Stimulated activated CD4-positive, alpha-beta T cell treated with anti-CD3 and anti-CD28 coated beads, Interleukin-1b, Interleukin-23, amount 100 ng/mL, for 48 hours (primary cell): ENCODE measurements at regions not wholly inside any gene's neighbourhood (a gene's known extent, or its start where the extent isn't known, plus 50 kb on each side); places are given as distances from the start of the nearest gene placed in this dataset.
A peak's percentile ranks its signal among the peaks of the same experiment; 100 is the strongest.

ENCODE experiments used
- DNase-seq: peaks from one replicate; pipeline ENCODE4 v3.0.0-alpha.2; 2020

DNA sequence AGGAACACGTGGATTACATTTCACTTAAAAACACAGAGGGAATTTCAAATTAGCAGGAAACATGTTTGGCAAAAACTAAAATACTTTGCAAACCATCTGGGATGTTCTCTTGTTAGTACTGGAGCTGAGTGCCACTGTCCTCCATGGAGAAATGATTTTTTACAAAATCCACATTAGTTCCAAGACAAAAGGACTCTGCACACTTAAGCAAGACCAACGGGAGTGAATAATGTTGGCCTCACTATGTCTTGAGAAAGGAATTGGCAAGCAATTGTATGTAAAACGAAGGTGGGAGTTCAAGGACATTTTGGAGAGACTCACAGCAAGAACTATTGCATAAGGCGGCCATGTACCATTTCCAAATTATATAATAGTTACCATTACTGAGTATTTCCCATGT is 547.5 kb downstream of the EBF1 start:
- no peak for DNase-seq

DNA sequence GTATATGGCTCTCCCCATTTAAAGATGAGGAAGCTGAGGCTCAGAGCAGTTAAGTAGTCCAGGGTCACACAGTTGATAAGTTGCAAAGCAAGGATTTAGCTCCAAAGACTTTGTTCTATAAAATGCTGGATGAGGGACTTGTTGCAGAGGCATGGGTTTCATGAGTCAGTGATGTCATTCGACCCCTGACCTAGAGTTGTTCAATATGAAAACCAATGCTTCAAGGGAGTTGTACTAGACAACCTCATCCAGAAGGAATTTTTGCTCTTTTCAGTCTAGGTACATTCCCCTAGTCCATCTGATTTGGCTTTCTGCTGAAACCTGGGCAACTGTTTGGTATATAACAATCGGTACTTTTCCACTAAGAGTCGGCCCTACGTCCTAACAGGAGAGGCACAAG is 550.4 kb downstream of the EBF1 start:
- DNase-seq: no peak

DNA sequence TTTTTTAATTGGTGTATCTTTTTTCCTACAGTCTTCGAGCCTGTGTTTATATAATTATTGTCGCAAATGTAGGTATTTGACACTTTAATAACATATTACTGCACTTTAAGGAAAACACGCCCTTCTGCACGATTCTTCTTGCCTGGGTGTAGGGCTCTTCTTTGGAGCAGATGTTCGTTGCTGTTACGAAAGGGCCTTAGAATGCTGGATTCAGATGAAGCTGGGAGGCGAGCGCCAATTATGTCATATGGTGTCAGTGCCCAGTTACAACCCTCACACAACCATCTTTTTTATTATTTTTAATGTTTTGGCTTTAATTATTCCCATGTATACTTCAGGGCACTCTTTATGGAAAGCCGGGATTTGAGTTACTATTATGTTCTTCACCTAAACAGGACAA is 553.0 kb downstream of the EBF1 start:
- DNase-seq: no peak

DNA sequence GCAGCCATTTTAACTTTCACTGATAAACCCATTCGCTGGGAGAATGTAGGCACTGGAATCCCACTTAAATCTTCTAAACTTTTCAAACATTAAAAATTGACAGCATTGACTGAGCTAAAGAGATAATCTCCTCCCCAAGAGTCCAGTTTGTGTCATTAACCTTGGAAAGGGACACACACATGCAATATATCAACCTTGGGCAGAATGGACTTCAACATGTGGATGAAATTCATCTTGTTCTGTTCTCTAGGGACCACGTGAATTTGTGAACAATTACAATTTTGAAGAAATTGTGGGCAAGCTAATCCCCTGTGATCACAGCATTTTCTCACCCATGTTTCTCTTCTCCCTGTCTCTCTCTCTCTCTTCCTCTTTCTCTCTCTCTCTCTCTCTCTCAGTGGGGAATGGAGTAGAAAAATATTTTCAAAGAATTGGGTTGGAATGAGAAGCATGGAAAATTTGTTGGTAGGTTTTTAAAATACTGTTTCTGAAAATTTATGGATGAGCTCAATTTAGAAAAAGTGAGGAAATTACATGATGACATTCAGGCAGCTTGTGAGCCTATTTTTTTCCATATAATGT is 553.7 kb downstream of the EBF1 start:
- DNase-seq: no peak

DNA sequence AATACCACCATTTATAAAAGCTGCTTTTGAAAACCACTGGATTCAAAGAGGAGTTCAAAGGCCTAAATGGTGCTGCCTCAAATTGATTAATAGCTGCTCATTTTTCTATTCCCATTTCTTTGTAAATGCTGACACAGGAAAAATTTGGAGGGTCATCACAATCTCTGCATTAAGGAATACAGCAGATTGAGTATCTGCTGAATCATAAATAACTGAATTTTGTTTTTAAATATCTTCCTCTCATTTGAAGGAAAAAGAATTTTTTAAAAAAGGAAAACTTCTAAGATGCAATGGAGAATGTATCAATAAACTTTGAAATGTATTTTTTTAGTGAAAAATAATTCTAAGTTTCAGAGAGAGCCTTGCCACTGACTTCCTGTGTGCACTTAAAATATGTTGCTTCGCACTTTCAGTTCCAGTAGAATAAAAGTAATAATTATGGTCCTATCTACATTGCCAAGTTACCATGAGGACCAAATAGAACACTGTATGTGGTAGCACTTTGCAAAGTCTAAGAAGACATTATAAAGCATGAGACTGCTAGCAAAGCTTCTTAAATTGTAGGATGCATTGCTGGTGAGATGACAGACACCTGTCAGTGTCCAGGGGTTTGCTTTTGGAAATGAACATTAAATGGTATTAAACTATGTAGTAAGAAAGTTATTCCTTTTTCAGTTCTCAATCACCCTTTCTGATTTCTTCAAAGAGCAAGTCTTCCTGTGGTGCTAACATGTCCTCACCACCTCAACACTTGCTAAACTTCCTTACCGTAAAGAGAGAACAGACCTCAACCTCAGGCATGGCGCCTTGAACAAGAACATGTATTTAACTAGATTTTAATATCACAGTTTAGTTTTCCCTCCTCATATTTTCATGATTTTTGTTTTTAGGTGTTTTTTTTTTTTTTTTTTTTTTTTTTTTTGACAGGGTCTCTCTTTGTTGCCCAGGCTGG is 555.1 kb downstream of the EBF1 start:
- no peak for DNase-seq

DNA sequence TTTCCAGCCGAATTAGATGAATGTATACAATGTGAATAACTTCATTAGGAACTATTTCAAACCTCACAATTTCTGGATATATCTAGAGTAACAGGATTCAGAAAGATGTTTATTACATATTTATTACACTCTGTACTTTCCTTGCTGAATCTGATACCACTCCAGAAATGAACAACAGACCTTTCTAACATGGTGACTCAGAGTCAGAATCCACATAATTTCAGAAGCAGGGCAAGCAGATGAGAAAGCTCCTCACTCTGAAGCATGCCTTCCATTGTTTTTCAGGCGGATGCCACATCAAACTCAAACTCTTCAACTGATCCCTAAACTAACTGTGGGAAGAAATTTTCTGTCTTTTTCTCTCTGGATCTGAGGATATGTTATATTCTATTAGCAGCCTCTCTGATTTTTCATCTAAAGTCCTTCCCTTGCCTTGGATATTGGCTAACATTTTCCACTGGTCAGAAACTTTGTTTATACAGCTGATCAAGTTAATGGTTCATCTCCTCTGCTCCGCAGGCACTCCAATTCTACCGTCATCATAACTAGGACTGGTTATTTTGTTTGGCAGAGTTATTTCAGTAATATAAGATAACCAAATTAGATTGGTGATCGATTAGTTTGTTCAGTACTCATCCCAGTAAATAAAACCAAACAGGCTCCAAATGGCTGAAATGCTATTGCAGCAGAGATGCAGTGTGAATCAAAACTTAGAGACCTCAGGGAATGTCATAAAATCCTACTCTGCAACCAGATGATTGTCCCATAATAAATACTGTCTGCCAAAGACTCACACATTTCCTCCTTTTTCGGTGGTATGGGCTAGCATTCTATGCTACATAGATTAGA is 556.0 kb downstream of the EBF1 start:
- DNase-seq: no peak

DNA sequence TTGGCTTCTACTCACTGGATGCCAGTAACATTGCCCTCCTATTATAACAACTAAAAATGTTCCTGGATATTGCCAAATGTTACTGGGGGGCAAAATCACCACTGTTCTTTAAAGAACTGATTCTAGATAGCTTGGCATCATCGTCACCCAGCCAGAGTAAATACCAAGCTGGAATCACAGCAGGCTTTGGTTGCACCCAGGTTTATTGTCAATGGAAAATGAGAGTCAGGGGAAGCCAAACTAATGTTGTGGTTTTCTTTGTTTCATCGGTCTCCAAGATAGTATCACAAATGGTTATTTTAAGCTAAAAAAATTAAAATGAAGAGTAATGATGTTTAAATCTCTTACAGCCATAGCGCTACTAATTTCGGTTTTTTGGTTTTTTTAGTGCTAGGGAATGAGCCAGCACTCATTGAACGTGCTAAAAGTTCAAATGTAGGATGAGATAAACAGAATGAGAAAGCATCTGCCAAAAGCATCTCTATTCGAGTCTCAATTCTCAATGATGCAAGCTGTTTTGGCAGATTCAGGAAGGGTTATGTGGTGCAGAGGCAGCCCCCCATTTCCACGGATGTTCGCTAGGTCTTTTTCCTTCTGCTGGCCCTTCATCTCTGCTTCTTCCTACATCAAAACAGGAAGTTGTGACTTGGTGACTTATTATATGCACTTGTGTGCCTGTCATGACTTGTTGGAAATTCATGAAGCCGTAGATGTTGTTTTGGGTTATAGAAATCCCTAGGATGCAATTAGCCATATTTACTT is 558.0 kb downstream of the EBF1 start:
- peak; percentile 3 for DNase-seq

DNA sequence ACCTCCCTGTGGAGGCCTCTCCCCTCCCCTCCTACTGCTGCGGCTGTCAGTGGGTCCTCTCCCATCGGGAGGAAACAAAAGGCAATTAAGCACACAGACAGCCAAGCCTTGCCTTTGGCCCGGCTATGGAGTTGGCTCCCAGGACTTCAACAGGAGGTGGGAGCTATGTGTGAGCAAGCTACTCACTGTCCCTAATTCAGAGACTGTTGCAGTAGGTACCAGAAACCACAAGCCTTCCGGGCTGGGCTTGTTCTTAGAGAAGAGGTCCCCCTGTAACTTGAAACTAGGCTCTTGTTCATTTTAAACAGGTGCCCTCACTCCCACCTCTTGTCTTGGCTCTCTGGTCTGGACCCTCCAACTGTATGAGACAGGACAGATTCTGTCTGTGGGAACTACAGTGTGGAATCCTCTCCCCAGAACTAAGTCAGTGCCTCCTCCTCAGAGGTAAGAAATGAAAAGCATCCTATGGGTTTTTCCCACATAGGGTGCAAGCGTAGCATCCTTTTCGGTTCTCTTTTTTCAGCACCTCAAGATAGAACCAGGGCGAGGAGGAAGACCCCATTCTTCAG is 561.1 kb downstream of the EBF1 start:
- DNase-seq: no peak

DNA sequence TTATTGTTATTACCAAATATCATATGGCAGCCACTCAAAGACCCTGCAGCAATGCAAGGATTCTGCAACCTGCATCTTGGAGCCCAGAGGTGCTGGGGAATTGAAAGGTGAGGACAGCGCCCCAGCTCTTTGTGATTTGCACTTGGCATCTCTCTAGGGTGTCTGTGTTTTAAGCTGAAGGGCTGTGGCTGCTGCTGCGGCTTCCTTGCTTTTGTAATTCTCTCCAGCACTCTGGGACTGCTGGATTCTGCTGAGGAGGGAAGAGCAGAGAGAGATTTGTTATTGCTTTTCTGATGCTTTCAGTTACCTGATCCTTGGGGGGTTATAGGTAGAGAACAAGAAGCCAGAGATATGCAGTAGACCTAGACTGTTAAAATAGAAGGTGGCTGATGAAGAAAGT is 562.4 kb downstream of the EBF1 start:
- no peak for DNase-seq

DNA sequence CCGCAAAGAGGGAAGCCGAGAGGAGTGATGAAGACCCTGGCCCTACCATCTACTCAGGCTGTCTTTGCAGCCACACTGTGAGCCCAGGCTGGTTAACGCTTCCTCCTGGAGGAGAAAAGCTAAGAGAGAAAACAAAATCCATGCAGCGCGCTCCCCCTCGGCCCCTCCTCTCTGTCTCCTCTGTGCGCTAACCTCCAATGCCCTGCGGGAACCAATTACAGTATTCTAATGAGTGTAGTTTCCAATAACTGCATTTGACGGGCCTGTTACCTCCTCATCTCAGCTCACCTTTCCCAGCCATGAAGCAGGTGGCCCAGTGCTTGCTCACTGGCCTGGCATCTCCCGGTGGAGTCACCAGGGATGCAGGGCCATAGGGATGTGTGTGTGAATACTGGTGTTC is 565.5 kb downstream of the EBF1 start:
- DNase-seq: no peak

DNA sequence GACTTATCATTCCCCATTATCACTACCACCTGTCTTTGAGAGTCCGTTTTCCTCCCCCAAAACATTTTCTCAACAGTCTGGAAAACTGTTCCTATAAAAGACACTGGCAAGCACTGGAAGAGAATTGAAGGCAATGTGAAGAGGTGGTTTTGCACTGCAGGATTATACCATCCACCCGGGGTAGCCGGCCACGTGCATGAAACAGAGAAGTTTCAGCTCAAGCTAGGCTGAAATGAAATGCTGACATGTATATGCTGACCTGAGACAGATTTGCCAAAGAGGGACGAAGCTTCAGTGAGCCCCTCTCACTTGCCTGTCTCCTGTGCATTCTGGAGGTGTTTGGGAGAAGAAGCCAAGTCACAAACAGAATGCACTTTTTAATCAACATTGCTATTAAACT is 567.0 kb downstream of the EBF1 start:
- DNase-seq: no peak

DNA sequence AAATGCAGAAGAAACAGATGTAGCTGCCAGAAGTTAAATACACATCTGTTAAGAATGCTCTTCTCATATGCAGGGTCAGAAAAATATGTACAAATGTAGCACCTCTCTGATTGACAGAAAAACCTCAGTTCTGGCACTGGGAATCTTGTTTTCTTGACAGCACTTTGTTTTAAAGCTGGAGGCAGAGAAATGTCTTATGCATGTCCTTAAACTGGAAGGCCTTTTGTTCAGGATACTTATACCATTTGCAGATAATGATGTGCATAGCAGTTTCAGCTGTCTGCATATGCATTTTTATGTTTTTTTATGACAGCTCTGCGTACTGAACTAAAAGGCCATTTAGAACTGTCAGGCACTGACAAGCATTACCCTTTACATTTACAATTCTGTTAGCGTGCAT is 567.9 kb downstream of the EBF1 start:
- no peak for DNase-seq

DNA sequence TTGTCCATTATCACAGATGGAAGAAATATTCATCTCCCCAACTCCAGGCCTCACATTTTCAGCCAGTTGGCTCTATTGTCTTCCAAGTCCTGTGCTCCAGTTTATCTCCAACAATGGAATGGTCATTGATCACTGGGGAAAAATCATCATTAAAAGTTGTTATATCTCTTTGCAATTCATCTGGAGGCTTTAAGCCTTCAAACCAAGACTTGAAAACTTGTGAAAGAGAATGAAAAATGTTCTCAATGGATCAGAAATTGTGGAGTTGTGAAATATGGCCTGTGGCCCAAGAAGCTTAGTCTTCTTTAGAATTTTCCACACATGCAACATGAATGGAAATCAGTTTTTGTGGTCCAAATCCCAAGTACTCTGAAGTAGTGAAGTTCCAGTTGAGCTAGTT is 569.6 kb downstream of the EBF1 start:
- DNase-seq: no peak

DNA sequence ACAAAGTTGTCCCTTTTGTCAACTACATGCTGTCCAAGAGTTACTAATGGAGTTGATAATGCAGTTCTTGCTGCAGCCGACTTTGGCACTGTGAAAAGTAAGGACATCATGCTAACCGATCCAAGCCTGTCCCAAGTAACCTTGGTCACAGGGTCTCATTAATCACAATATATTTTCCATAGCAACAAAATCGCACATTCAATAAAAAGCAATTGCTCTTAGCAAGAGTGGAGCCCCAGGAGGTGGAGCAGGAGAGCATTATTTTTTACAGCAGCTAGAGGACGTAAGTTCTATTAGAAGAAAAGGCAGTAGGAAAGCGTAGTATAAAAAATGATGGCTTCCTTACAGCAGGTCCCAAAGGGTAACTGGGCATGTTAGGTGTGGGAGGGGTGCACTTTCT is 570.3 kb downstream of the EBF1 start:
- no peak for DNase-seq

DNA sequence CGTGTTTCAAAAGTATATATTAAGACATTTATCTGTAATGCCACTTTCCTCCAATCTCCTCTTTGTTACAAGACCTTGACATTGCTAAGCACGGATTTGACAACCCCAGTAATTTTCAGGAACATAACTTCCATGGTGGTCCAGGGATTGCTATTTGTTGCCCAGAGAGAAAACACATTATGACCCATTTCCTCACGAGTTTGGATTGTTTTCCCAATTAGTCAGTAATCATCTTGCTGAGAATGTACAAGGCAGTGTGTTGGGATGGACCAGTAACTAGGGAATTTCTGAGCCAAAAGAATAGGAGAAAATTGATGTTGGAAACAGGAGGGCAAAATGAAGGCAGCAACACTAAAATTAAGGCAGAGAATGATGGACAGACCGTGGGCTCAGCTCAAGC is 574.1 kb downstream of the EBF1 start:
- no peak for DNase-seq

DNA sequence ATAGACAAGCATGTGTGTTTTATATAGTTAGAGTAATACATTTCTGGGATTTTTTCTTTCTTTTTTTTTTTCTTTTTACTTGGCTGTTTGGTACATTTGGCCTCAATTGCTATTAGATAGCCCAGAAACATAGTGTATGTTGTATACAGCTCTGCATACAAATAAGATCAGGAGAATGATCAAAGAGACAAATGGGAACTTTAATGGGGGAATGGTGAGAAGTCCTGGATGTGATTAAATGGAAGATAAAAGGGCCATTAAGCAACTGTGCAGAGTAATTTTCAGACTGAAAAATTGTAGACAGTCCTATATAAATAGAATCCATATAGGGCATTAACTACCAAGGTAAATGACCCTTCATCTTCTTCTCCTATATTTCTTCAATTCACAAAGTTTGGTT is 575.6 kb downstream of the EBF1 start:
- no peak for DNase-seq

DNA sequence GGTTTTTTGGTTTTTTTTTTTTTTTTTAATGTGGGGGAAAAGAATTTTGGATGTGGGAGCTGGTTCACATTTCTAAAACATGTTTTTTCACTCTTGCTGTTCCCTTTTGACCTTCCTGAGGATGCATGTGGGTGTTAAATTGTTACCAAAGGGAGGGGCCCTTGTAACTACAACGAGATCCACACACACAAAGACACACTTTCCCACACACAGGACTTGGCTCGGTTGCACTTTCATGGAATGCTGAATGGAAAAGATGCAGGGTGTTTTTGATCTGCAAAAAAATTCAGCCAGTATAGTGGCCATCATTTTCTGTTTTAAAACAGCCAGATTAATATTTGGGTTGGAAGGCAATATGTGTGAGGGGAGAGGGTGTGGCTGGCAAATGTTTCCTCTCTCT is 576.9 kb downstream of the EBF1 start:
- DNase-seq: no peak

DNA sequence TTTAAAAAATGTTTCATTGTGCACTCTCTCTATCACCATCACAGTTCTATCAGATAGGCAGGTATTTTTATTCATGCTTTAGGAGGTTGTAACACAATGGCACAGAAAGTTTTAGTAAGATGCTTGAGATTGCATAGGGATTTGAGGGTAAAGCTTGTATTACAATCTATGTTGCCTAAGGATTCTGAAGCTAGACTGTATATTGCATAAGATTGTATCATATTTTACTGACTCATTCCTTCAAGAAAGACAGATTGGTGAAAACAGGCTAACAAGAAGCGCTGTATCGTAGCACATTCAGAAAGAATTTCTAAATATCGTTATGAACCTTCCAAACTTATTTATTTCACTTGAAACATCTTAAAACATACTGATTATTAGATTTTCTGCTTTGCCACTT is 577.7 kb downstream of the EBF1 start:
- DNase-seq: no peak

DNA sequence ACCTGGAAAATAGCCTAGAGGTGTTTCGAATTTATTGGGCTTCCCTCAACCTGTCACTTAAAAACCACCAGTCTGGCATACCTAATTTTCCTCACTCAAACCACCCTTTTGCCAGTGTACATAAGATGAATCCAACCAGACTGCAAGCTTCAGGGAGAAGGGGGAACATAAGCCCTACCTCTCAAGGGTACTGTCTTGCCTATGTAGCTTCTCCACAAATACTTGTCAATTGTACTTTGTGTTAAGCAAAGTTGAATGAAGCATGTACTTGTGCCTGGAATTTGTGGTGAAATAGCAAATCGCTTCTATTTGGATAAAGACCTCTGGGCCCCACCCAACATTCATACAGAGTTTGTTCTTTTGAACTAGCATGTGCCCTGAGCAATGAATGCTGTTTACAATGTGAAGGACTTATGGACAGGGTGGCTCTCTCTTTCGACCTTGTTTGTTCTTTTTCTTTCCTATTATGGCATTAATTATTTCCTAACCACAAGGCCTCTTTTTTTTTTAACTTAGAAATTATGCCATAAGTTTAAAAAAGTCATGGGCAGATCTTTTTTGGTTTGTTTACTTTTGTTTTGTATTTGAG is 580.2 kb downstream of the EBF1 start:
- no peak for DNase-seq

DNA sequence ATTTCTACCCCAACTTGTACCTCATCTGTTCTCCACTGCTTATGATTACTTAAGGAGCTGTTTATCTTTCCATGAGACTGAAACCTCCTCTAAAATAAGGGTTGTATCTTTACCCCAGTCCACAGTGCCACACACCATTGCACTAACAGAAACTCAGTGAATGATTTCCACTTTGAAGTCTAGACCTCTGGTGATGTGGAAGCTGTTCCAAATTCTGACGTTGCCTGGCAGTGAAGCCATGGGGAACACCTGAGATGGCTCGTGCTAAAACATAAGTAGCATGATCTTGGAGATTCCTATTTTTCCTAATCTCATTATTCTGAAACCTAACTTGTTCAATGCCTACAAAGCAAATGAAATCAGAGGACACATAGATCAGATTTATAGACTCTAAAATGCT is 583.2 kb downstream of the EBF1 start:
- DNase-seq: no peak

DNA sequence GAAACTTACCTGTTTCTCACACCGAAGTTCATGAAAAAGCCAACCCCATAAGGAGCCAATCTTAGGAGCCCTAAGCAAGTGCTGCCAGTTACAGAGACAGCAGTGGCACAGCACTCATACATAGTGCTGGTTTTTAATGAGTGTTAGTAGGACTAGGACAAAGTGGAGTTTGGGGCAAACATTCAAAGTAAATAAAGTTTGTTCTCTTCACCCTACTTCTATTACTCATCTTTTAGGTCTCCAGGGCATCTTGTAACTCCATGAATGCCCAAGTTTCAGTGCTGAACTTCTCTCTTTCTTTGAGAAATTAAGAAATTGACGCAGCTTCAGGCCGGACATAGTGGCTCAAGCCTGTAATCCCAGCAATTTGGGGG is 584.7 kb downstream of the EBF1 start:
- DNase-seq: no peak

DNA sequence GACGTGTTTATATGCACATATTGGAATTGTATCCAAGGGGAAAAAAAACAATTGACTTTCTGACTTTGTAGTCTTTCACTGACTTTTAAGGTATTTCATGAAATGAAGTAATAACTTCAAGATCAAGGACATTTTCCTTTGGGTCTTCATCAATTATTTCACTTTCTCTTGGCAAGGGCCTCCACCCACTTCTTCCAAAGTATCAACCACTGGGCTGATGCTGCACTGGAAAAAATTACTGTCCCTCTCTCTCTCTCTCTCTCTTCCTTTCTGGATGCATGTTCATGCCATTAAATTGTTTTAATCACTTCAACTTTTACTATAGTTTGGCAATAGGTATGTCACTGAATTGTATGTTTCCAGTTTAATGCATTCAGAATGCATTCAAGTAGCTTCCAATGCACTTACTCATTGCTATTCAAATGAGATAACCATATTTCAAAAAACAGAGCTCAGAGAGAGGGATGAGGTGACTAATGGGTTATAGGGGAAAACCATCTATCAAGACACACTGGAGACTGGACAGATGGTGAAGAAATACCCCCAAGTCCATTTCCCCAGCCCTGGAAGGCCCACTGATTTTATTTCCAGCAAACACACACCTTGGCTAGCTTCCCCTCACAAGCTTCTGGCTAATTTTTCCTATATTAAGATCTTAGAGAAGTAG is 585.3 kb downstream of the EBF1 start:
- DNase-seq: no peak
